Stomach (tissue), 8 donors: ENCODE measurements at regions not wholly inside any gene's neighbourhood (a gene's known extent, or its start where the extent isn't known, plus 50 kb on each side); places are given as distances from the start of the nearest gene placed in this dataset.

Source experiments
- DNase-seq, 2 donors: peaks; one replicate each; pipeline versions ENCODE4 v3.0.0 to v3.0.0-alpha.2; 2013 to 2019
- H3K27ac ChIP-seq, 5 donors: fragments of 200-600 bp in 4 of 5; sonication (generic) in 4 of 5; one replicate each; pipeline ENCODE4 v1.5.1; 2013 to 2019; ENCODE audit warnings: mild to moderate bottlenecking in 1 of 5, moderate library complexity in 1 of 5
- H3K27me3 ChIP-seq, 3 donors: fragments of 200-600 bp; sonication (generic); one replicate each; pipeline ENCODE4 v1.5.1; 2017 to 2019; ENCODE audit warnings: mixed run types in 1 of 3
- H3K36me3 ChIP-seq, 4 donors: fragments of 200-600 bp; sonication (generic); 1 replicate in 3 of 4; 2 replicates in 1 of 4; pipeline ENCODE4 v1.5.1; 2016 to 2019
- H3K4me1 ChIP-seq, 4 donors: fragments of 200-600 bp; sonication (generic); one replicate each; pipeline ENCODE4 v1.5.1; 2016 to 2019
- H3K4me3 ChIP-seq, 4 donors: fragments of 200-600 bp; sonication (generic) in 3 of 4; one replicate each; pipeline ENCODE4 v1.5.1; 2016 to 2019; ENCODE audit warnings: mild to moderate bottlenecking in 1 of 4
- H3K9me3 ChIP-seq, 4 donors: fragments of 200-600 bp; sonication (generic); one replicate each; pipeline ENCODE4 v1.5.1; 2016 to 2019
- EP300 ChIP-seq: sonication (generic); formaldehyde crosslinking; IDR thresholded peaks from one replicate; pipeline ENCODE4 v1.6.1; 2017; ENCODE audit warnings: antibody characterized with exemption
- POLR2A ChIP-seq, 4 donors: fragments of 450-650 bp; IDR thresholded peaks; one replicate each; pipeline ENCODE4 v1.6.1; 2016; ENCODE audit warnings: antibody characterized with exemption in 4 of 4, control low read depth in 2 of 4, mild to moderate bottlenecking in 1 of 4, moderate library complexity in 1 of 4
- POLR2AphosphoS5 ChIP-seq, 3 donors: sonication (generic); formaldehyde crosslinking; IDR thresholded peaks; one replicate each; pipeline ENCODE4 v1.6.1; 2016; ENCODE audit warnings: antibody characterized with exemption in 3 of 3
- WGBS, 5 donors: extraction: QIAGEN DNeasy Blood & Tissue Kit in 3 of 5; methylation state at CpG; one replicate each; pipeline versions ENCODE4 v1.1.5 to v1.1.7; 2013 to 2018; 5-methylcytosine and 5-hydroxymethylcytosine counted together
- intact Hi-C: fragments of 100-400 bp; cut with DNase I; formaldehyde crosslinking; loops from one replicate; pipeline ENCODE4 v1.15.1; 2023; ENCODE audit warnings: low total_unique reads
- TF ChIP-seq, protein P1 (sequence below), 7 experiments: fragments of 450-650 bp in 4 of 7; fragments of 200-600 bp in 3 of 7; sonication (generic) in 3 of 7; IDR thresholded peaks; one replicate each; pipeline ENCODE4 v1.5.1; 2016 to 2019; ENCODE audit warnings: antibody characterized with exemption in 7 of 7, control low read depth in 2 of 7, mild to moderate bottlenecking in 1 of 7
- donor health status: healthy with polysubstance abuse.
- donor health status: Bipolar disorder and iron deficiency.
- donor health status: healthy.

DNA sequence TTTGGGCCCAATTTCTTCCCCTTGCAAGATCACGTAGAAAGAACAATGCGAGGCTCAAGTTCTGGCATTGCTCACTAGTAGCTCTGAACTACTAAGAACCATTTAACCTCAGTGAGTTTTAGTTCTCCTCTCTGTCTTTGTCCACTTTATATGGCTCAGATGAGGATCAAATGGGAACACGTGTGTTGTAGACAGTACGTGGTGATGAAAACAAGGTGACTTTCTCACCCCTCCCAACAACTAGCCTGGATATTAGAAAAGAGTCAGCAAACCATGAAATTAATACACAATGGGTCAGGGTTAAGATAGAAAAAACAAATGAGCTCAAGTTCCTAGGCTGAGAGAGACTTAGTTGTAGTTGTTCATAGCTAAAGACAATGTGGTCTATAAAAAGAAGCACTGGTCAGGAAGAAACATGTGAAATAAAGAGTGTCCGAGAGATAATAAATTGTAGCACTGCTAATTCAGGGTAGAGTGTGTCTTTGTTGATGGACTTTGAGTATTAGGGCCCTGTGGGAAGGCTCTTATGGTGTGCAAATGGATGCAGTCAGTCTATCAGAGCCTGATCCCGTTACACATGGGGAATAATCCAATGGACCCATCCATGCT, 417.0 kb downstream of the HAPSTR1 start:
- no peaks in the 10 kb centered on the region for H3K27me3 ChIP-seq
- TF ChIP-seq POLR2A (IDR thresholded peaks at IDR 0.05) (no peak), EP300 (no peak), POLR2AphosphoS5 (IDR thresholded peaks at IDR 0.05) (no peak)
- TF ChIP-seq, protein P1, sequence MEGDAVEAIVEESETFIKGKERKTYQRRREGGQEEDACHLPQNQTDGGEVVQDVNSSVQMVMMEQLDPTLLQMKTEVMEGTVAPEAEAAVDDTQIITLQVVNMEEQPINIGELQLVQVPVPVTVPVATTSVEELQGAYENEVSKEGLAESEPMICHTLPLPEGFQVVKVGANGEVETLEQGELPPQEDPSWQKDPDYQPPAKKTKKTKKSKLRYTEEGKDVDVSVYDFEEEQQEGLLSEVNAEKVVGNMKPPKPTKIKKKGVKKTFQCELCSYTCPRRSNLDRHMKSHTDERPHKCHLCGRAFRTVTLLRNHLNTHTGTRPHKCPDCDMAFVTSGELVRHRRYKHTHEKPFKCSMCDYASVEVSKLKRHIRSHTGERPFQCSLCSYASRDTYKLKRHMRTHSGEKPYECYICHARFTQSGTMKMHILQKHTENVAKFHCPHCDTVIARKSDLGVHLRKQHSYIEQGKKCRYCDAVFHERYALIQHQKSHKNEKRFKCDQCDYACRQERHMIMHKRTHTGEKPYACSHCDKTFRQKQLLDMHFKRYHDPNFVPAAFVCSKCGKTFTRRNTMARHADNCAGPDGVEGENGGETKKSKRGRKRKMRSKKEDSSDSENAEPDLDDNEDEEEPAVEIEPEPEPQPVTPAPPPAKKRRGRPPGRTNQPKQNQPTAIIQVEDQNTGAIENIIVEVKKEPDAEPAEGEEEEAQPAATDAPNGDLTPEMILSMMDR (IDR thresholded peaks at IDR 0.05), result no peak
- intact Hi-C loops, result no loop called here
- no peaks in the 10 kb centered on the region for H3K36me3 ChIP-seq
- WGBS, 5 donors, result 82 to 90% (median 88%) methylated on average over 6 of the region's 6 CpGs
- H3K27ac ChIP-seq, result no peak overlapping the region
- no peak overlapping the region for H3K4me3 ChIP-seq
- DNase-seq, result no peak
- peaks cover 0 to 6% (median 5%) of the 10 kb centered on the region in 4 donors for H3K9me3 ChIP-seq
- no peaks in the 10 kb centered on the region for H3K4me1 ChIP-seq

DNA sequence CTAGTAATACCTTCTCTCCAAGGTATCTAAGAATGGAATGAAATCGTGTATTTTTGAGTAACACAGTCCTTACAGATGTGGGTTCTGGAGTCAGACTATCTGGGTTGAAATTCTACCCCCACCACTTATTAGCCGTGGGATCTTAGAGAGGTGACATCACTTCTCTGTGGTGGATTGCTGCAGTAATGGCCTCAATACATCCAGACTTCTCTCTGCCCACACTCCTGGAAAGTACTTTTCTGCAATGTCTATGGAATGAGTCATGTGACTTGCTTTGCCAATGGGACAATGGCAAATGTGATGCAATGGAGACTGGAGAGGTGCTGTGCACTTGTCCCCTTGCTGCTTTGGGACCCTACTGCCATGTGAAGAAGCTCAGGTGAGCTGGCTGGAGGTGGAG, 418.2 kb downstream of the HAPSTR1 start:
- H3K9me3 ChIP-seq, result peaks cover 0 to 6% (median 5%) of the 10 kb centered on the region in 4 donors
- H3K4me3 ChIP-seq, result no peak overlapping the region
- no peak for TF ChIP-seq EP300
- TF ChIP-seq, protein P1 (IDR thresholded peaks at IDR 0.05), result no peak
- TF ChIP-seq POLR2A (IDR thresholded peaks at IDR 0.05), result no peak
- no peak for TF ChIP-seq POLR2AphosphoS5 (IDR thresholded peaks at IDR 0.05)
- no peak for DNase-seq
- H3K27me3 ChIP-seq, result no peaks in the 10 kb centered on the region
- intact Hi-C loops, result no loop called here
- H3K36me3 ChIP-seq, result no peaks in the 10 kb centered on the region
- no peak overlapping the region for H3K27ac ChIP-seq
- WGBS, 5 donors, result 51 to 74% (median 66%) methylated on average over 2 of the region's 2 CpGs
- H3K4me1 ChIP-seq, result no peaks in the 10 kb centered on the region

GRCh38 chr16:9511389-9511788, 419.9 kb downstream of the HAPSTR1 start:
- no peak for DNase-seq
- no peaks in the 10 kb centered on the region for H3K4me1 ChIP-seq
- 67 to 84% (median 81%) methylated on average over 7 of the region's 7 CpGs for WGBS, 5 donors
- intact Hi-C loops, result no loop called here
- H3K27me3 ChIP-seq, result no peaks in the 10 kb centered on the region
- TF ChIP-seq, protein P1 (IDR thresholded peaks at IDR 0.05), result no peak
- TF ChIP-seq POLR2AphosphoS5 (IDR thresholded peaks at IDR 0.05) (no peak), POLR2A (IDR thresholded peaks at IDR 0.05) (no peak), EP300 (no peak)
- no peak overlapping the region for H3K4me3 ChIP-seq
- H3K9me3 ChIP-seq, result peaks cover 0 to 6% (median 5%) of the 10 kb centered on the region in 4 donors
- no peaks in the 10 kb centered on the region for H3K36me3 ChIP-seq
- H3K27ac ChIP-seq, result no peak overlapping the region

DNA sequence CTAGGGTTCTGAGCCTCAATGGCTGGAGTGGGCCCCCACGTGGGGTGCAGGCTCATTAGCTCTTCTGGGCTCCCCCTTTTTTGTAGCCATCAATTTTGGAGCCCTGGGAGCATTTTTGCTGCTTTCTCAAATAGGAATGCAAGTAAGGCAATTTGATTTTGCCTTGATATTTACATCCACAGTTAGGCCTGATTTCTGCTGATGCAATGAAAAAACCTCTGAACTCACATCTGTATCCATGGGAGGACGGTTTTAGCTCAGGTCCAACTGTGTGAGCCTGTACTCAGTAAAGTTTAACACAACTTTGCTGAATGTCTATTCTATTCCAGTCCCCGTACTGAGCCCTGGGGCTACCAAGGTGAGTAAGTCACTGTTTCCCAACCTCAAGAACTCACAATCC, 425.0 kb downstream of the HAPSTR1 start:
- no peaks in the 10 kb centered on the region for H3K36me3 ChIP-seq
- peaks cover 0 to 6% (median 5%) of the 10 kb centered on the region in 4 donors for H3K9me3 ChIP-seq
- no peaks in the 10 kb centered on the region for H3K27me3 ChIP-seq
- H3K4me3 ChIP-seq, result no peak overlapping the region
- no peaks in the 10 kb centered on the region for H3K4me1 ChIP-seq
- intact Hi-C loops, result no loop called here
- no peak for DNase-seq
- no peak for TF ChIP-seq POLR2AphosphoS5 (IDR thresholded peaks at IDR 0.05)
- TF ChIP-seq POLR2A (IDR thresholded peaks at IDR 0.05), result no peak
- TF ChIP-seq EP300, result no peak
- TF ChIP-seq, protein P1 (IDR thresholded peaks at IDR 0.05), result no peak
- 65 to 87% (median 75%) methylated on average over 3 of the region's 3 CpGs for WGBS, 5 donors
- no peak overlapping the region for H3K27ac ChIP-seq
